Prostate gland (tissue), 2 donors: ENCODE measurements at regions not wholly inside any gene's neighbourhood (a gene's known extent, or its start where the extent isn't known, plus 50 kb on each side); places are given as distances from the start of the nearest gene placed in this dataset.
A peak's percentile ranks its signal among the peaks of the same experiment; 100 is the strongest.

Experiments used
- DNase-seq: peaks from one replicate; pipeline ENCODE4 v3.0.0-alpha.2; 2019; ENCODE audit warnings: low spot score
- H3K27ac ChIP-seq, 2 donors: fragments of 200-600 bp; sonication (generic); 2 replicates each; pipeline ENCODE4 v1.5.1; 2017 to 2019
- H3K27me3 ChIP-seq: fragments of 200-600 bp; sonication (generic); replicated peaks from 2 replicates; pipeline ENCODE4 v1.5.1; 2019; ENCODE audit not compliant: insufficient read depth
- H3K36me3 ChIP-seq, 2 donors: fragments of 200-600 bp; sonication (generic); 1 replicate in 1 of 2; 2 replicates in 1 of 2; pipeline versions ENCODE4 v1.5.1 to v1.8.1; 2017 to 2019
- H3K4me1 ChIP-seq: fragments of 200-600 bp; sonication (generic); replicated peaks from 2 replicates; pipeline ENCODE4 v1.5.1; 2019
- H3K4me3 ChIP-seq, 2 donors: fragments of 200-600 bp; sonication (generic); 2 replicates each; pipeline ENCODE4 v1.5.1; 2017 to 2019
- H3K9me3 ChIP-seq: fragments of 200-600 bp; sonication (generic); 2 replicates; pipeline ENCODE4 v1.5.1; 2017
- POLR2A ChIP-seq: fragments of 450-650 bp; IDR thresholded peaks from one replicate; pipeline ENCODE4 v1.6.1; 2016; ENCODE audit warnings: antibody characterized with exemption, mild to moderate bottlenecking
- POLR2AphosphoS5 ChIP-seq: sonication (generic); formaldehyde crosslinking; IDR thresholded peaks from one replicate; pipeline ENCODE4 v1.6.1; 2017; ENCODE audit warnings: antibody characterized with exemption
- WGBS: methylation state at CpG from one replicate; pipeline ENCODE4 v1.1.5; 2018; 5-methylcytosine and 5-hydroxymethylcytosine counted together
- intact Hi-C: fragments of 100-400 bp; cut with DNase I; formaldehyde crosslinking; loops from one replicate; pipeline ENCODE4 v1.14.2; 2022
- TF ChIP-seq, protein P1 (sequence below), 4 experiments: fragments of 200-600 bp in 2 of 4; fragments of 450-650 bp in 2 of 4; sonication (generic) in 2 of 4; IDR thresholded peaks; 1 replicate in 3 of 4; 2 replicates in 1 of 4; pipeline ENCODE4 v1.5.1; 2016 to 2019; ENCODE audit warnings: antibody characterized with exemption in 4 of 4, mild to moderate bottlenecking in 2 of 4, moderate library complexity in 2 of 4

DNA sequence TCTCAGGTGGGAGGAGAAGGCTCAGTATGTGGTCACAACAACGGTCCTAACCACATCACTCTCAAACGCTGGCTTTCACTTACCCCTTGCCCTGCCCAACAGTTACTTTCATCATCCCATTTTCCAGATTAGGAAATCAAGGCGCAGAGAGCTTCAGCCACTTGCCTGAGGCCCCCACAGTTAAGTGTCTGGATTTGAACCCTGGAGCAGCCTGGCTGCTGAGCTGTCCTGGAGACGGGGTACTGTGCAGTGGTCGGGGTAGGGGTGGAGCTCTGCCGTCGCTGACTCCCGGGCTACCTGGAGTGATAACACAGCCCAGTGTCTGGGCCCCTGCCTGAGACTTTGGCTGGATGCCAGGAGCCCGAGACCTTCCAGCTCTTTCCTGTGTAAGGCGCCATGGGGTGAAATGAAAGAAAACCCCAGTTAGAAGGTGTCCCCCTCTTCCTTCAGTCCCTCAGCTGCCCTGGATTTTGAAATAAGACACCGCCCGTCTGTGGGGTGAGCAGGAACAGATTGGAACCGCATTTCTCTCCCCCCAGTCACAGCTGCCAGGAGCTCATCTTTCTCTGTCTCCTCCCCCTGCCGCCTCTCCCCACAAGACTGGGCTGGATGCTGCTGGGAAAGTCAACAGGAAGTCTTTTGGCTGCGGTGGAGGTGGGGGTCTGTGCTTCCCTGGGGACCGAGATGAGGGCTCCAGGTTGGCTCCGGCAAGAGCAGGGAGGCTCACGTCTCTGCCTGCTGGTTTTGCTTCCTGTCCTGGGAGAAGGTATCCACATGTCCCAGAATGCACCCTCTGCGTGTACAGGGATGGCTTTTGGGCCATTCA lies 280.2 kb downstream of the SEC14L1 start:
- H3K27ac ChIP-seq, result peak overlapping the region; percentile 80 to 90
- 20% methylated on average over 19 of the region's 19 CpGs for WGBS
- TF ChIP-seq, protein P1, sequence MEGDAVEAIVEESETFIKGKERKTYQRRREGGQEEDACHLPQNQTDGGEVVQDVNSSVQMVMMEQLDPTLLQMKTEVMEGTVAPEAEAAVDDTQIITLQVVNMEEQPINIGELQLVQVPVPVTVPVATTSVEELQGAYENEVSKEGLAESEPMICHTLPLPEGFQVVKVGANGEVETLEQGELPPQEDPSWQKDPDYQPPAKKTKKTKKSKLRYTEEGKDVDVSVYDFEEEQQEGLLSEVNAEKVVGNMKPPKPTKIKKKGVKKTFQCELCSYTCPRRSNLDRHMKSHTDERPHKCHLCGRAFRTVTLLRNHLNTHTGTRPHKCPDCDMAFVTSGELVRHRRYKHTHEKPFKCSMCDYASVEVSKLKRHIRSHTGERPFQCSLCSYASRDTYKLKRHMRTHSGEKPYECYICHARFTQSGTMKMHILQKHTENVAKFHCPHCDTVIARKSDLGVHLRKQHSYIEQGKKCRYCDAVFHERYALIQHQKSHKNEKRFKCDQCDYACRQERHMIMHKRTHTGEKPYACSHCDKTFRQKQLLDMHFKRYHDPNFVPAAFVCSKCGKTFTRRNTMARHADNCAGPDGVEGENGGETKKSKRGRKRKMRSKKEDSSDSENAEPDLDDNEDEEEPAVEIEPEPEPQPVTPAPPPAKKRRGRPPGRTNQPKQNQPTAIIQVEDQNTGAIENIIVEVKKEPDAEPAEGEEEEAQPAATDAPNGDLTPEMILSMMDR (IDR thresholded peaks at IDR 0.05), result no peak
- TF ChIP-seq POLR2A (no peak), POLR2AphosphoS5 (peak; percentile 64)
- H3K27me3 ChIP-seq, result no peaks in the 10 kb centered on the region
- no peaks in the 10 kb centered on the region for H3K36me3 ChIP-seq
- peak; percentile 59 for DNase-seq
- intact Hi-C loops, result no loop called here
- H3K4me1 ChIP-seq, result peaks cover 20% of the 10 kb centered on the region
- H3K9me3 ChIP-seq, result no peaks in the 10 kb centered on the region
- H3K4me3 ChIP-seq, result no peak overlapping the region

DNA sequence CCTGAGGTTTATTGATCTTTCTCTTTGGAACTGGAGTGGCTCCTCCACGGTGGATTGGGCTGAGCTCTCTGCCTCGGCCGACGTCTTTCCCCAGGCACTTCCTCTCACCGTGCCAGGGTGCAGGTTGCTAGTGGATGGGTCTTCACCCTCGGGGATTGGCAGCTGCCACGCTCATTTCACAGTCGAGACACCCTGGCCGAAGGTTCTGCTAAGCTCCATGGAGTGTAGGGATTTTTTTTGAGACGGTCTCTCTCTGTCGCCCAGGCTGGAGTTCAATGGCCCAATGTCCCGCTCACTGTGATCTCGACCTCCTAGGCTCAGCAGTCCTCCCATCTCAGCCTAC lies 280.8 kb downstream of the SEC14L1 start:
- no peak for DNase-seq
- peak overlapping the region; percentile 80 to 90 for H3K27ac ChIP-seq
- intact Hi-C loops, result no loop called here
- 43% methylated on average over 13 of the region's 13 CpGs for WGBS
- H3K4me3 ChIP-seq, result no peak overlapping the region
- H3K27me3 ChIP-seq, result no peaks in the 10 kb centered on the region
- TF ChIP-seq, protein P1 (IDR thresholded peaks at IDR 0.05), result no peak
- no peak for TF ChIP-seq POLR2A
- TF ChIP-seq POLR2AphosphoS5, result no peak
- H3K36me3 ChIP-seq, result no peaks in the 10 kb centered on the region
- no peaks in the 10 kb centered on the region for H3K9me3 ChIP-seq
- H3K4me1 ChIP-seq, result peaks cover 20% of the 10 kb centered on the region

DNA sequence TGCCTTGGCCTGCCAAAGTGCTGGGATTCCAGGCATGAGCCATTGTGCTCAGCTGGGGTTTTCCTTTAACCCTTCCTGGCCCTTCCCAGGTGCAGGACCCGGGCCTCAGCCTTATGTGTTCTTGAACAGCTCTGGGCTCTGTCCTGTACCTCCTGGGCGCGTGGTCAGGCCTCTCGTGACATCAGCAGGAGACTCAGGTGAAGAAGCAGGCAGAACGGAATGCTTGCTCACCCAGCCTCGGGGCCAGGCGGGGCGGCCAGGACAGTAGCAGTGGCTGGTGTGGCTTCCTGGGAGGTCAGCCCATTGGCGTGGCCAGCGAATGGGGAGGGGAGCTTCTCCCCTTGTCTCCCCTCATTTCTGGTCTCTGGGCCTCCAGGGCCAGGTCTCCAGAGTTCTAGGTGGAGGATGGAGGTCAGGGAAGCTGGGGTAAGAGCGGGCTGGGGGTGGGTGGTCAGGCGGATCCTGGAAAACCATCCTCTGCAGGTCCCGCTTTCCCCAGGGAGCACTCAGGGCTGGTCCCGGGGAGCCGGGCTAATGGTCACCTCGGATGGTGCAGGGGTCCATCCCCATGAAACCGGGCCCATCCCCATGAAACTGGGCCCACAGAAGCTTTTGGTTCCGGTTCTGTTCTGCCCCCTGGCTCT lies 281.5 kb downstream of the SEC14L1 start:
- Histone ChIP-seq H3K27me3 (no peaks in the 10 kb centered on the region), H3K36me3 (no peaks in the 10 kb centered on the region), H3K4me1 (peaks cover 20% of the 10 kb centered on the region), H3K9me3 (no peaks in the 10 kb centered on the region), H3K27ac (peak overlapping the region; percentile 80 to 90), H3K4me3 (no peak overlapping the region)
- no peak for DNase-seq
- intact Hi-C loops, result loop anchor here (2.0 kb wide), 1 partner anchor 47 kb away; no protein-coding TSS in a partner anchor
- TF ChIP-seq POLR2AphosphoS5 (no peak), POLR2A (no peak)
- TF ChIP-seq, protein P1 (IDR thresholded peaks at IDR 0.05), result no peak
- WGBS, result 76% methylated on average over 17 of the region's 18 CpGs

DNA sequence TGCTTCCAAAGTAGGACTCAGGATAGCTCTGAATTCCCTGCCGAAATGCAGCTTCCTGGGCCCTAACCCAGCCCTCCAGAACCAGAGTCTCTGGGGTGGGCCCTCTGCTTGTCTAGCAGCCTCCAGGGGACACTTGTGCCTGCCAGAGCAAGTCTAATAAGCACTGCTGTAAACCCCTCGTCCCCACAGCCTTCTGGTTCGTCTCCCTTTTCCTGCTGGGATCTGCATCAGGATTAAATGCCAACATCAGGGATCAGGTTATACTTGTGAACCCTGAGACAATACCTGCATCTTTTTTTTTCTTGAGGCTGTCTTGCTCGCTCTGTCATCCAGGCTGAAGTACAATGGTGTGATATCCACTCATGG lies 282.0 kb downstream of the SEC14L1 start:
- Histone ChIP-seq H3K4me3 (no peak overlapping the region), H3K27me3 (no peaks in the 10 kb centered on the region), H3K9me3 (no peaks in the 10 kb centered on the region), H3K36me3 (no peaks in the 10 kb centered on the region), H3K4me1 (peaks cover 24% of the 10 kb centered on the region), H3K27ac (peak overlapping the region; percentile 80 to 90)
- WGBS, result 52% methylated on average over 4 of the region's 4 CpGs
- intact Hi-C loops, result loop anchor here (2.0 kb wide), 1 partner anchor 48 kb away; no protein-coding TSS in a partner anchor
- DNase-seq, result no peak
- TF ChIP-seq POLR2A (no peak), POLR2AphosphoS5 (no peak)
- TF ChIP-seq, protein P1 (IDR thresholded peaks at IDR 0.05), result no peak
